HG03196 (cell line): ENCODE measurements at regions not wholly inside any gene's neighbourhood (a gene's known extent, or its start where the extent isn't known, plus 50 kb on each side); places are given as distances from the start of the nearest gene placed in this dataset.

Experiments used
- ATAC-seq: cut with Tn5 transposase; IDR thresholded peaks from one replicate; pipeline ENCODE4 v1.9.1; 2021; ENCODE audit not compliant: unreplicated experiment

GRCh38 chr13:104106705-104107393, 1040.6 kb upstream of the SLC10A2 start:
- no peak for ATAC-seq

GRCh38 chr13:104105418-104106355, 1039.5 kb upstream of the SLC10A2 start:
- ATAC-seq = no peak

- no peak for ATAC-seq
Observed at GRCh38 chr13:104099750-104100149, 1033.5 kb upstream of the SLC10A2 start.

GRCh38 chr13:104098421-104098820, 1032.2 kb upstream of the SLC10A2 start:
- no peak for ATAC-seq

- no peak for ATAC-seq
Observed at GRCh38 chr13:104086759-104087158, 1020.5 kb upstream of the SLC10A2 start.

GRCh38 chr13:104086210-104086609, 1020.0 kb upstream of the SLC10A2 start:
- ATAC-seq = no peak

- no peak for ATAC-seq
Observed at GRCh38 chr13:104085611-104086010, 1019.4 kb upstream of the SLC10A2 start.

GRCh38 chr13:104074326-104074725, 1008.1 kb upstream of the SLC10A2 start:
- ATAC-seq = no peak

- ATAC-seq = no peak
Observed at GRCh38 chr13:104071806-104072205, 1005.6 kb upstream of the SLC10A2 start.

GRCh38 chr13:104065328-104065727, 999.1 kb upstream of the SLC10A2 start:
- no peak for ATAC-seq

- no peak for ATAC-seq
Observed at GRCh38 chr13:104057861-104058260, 991.6 kb upstream of the SLC10A2 start.

GRCh38 chr13:104045907-104046306, 979.7 kb upstream of the SLC10A2 start:
- ATAC-seq = no peak

GRCh38 chr13:104043184-104043583, 977.0 kb upstream of the SLC10A2 start:
- ATAC-seq = no peak

GRCh38 chr13:104034891-104035290, 968.7 kb upstream of the SLC10A2 start:
- ATAC-seq = no peak

GRCh38 chr13:104025303-104025702, 959.1 kb upstream of the SLC10A2 start:
- no peak for ATAC-seq

GRCh38 chr13:104024416-104025170, 958.4 kb upstream of the SLC10A2 start:
- no peak for ATAC-seq

- no peak for ATAC-seq
Observed at GRCh38 chr13:104021806-104022397, 955.7 kb upstream of the SLC10A2 start.

GRCh38 chr13:104017317-104017716, 951.1 kb upstream of the SLC10A2 start:
- no peak for ATAC-seq

- ATAC-seq = no peak
Observed at GRCh38 chr13:104015646-104016396, 949.6 kb upstream of the SLC10A2 start.
